T-cell (primary cell): ENCODE measurements at regions not wholly inside any gene's neighbourhood (a gene's known extent, or its start where the extent isn't known, plus 50 kb on each side); places are given as distances from the start of the nearest gene placed in this dataset.

Experiments used
- ATAC-seq, 4 experiments: fragments of 200-7000 bp in 3 of 4; fragments of 150-1000 bp in 1 of 4; cut with Tn5 transposase; replicated peaks in 1 of 4; 1 replicate in 3 of 4; 2 replicates in 1 of 4; pipeline ENCODE4 v1.10.0; 2021; ENCODE audit warnings: moderate library complexity in 3 of 4, mild to moderate bottlenecking in 2 of 4, moderate number of reproducible peaks in 1 of 4
- CTCF ChIA-PET, 2 donors: fragments of 300-600 bp; sonication (Branson Sonifier 250); formaldehyde crosslinking; loops; one replicate each; lab custom pipeline; 2022; ENCODE audit warnings: antibody characterized with exemption in 2 of 2; lab: Charles Lee
- POLR2A ChIA-PET, 2 donors: fragments of 300-600 bp; sonication (Branson Sonifier 250); formaldehyde crosslinking; loops; one replicate each; lab custom pipeline; 2022; ENCODE audit warnings: antibody characterized with exemption in 2 of 2; lab: Charles Lee
- DNase-seq, 35 experiments: peaks; one replicate each; pipeline versions ENCODE4 v3.0.0 to v3.0.0-alpha.2; 2013 to 2023
- H3K27ac ChIP-seq: one replicate; pipeline ENCODE4 v1.5.1; 2013; ENCODE audit warnings: low read length
- H3K27me3 ChIP-seq, 2 experiments: replicated peaks in 1 of 2; 1 replicate in 1 of 2; 2 replicates in 1 of 2; pipeline versions ENCODE4 v1.6.1 to v1.7.0; 2013; ENCODE audit warnings: low read length in 1 of 2, mixed read lengths in 1 of 2; ENCODE audit not compliant: control insufficient read depth in 2 of 2, insufficient read depth in 2 of 2; ENCODE audit errors: extremely low read depth in 1 of 2
- H3K36me3 ChIP-seq, 2 donors: 1 replicate in 1 of 2; 2 replicates in 1 of 2; pipeline versions ENCODE4 v1.6.1 to v1.7.0; 2013; ENCODE audit warnings: low read length in 1 of 2; ENCODE audit not compliant: control insufficient read depth in 2 of 2, insufficient read depth in 1 of 2; ENCODE audit errors: extremely low read depth in 1 of 2
- H3K4me1 ChIP-seq, 2 experiments: 1 replicate in 1 of 2; 2 replicates in 1 of 2; pipeline versions ENCODE4 v1.6.1 to v1.7.0; 2013; ENCODE audit warnings: low read length in 2 of 2, mixed read lengths in 1 of 2; ENCODE audit not compliant: insufficient read depth in 2 of 2, control insufficient read depth in 1 of 2; ENCODE audit errors: extremely low read depth in 1 of 2
- H3K4me3 ChIP-seq, 2 donors: 1 replicate in 1 of 2; 2 replicates in 1 of 2; pipeline versions ENCODE4 v1.5.1 to v1.7.0; 2013; ENCODE audit warnings: mild to moderate bottlenecking in 2 of 2, low read length in 1 of 2, moderate library complexity in 1 of 2; ENCODE audit not compliant: control insufficient read depth in 1 of 2; ENCODE audit errors: extremely low read depth in 1 of 2
- H3K9me3 ChIP-seq: 2 replicates; pipeline ENCODE4 v1.7.0; 2013
- H3K27ac Mint-ChIP-seq, 2 donors: one replicate each; pipeline ENCODE4 v1.8.0; 2020 to 2021; ENCODE audit warnings: mild to moderate bottlenecking in 2 of 2, mixed read lengths in 2 of 2
- H3K27me3 Mint-ChIP-seq, 2 donors: one replicate each; pipeline ENCODE4 v1.8.0; 2021 to 2022; ENCODE audit warnings: mixed read lengths in 2 of 2
- H3K36me3 Mint-ChIP-seq: one replicate; pipeline ENCODE4 v1.8.0; 2021; ENCODE audit warnings: mixed read lengths
- H3K4me1 Mint-ChIP-seq, 3 donors: one replicate each; pipeline ENCODE4 v1.8.0; 2020 to 2022; ENCODE audit warnings: mixed read lengths in 3 of 3, mild to moderate bottlenecking in 1 of 3
- H3K4me3 Mint-ChIP-seq, 3 donors: one replicate each; pipeline ENCODE4 v1.8.0; 2020 to 2022; ENCODE audit warnings: mild to moderate bottlenecking in 3 of 3, mixed read lengths in 3 of 3, moderate library complexity in 3 of 3
- H3K9me3 Mint-ChIP-seq, 3 donors: one replicate each; pipeline ENCODE4 v1.8.0; 2020 to 2022; ENCODE audit warnings: mixed read lengths in 3 of 3
- WGBS: methylation state at CpG from one replicate; pipeline ENCODE4 v1.1.5; 2013; ENCODE audit warnings: missing lambda C conversion rate; ENCODE audit not compliant: insufficient coverage; 5-methylcytosine and 5-hydroxymethylcytosine counted together

- Mint-ChIP-seq H3K4me1 (peaks cover 9 to 14% (median 13%) of the 10 kb centered on the region in 3 donors), H3K27ac (no peak overlapping the region), H3K9me3 (no peaks in the 10 kb centered on the region), H3K36me3 (peaks cover 8% of the 10 kb centered on the region), H3K27me3 (peaks cover 0 to 13% of the 10 kb centered on the region in 2 donors), H3K4me3 (no peak overlapping the region)
- ATAC-seq (no peak), DNase-seq (no peak)
- no peaks in the 10 kb centered on the region for H3K27me3 ChIP-seq
- no peak overlapping the region for H3K27ac ChIP-seq
- ChIA-PET POLR2A (no interaction called here), CTCF (no interaction called here)
- H3K9me3 ChIP-seq, result no peaks in the 10 kb centered on the region
- WGBS, result 14% methylated on average over 1 of the region's 3 CpGs
- H3K4me3 ChIP-seq, result no peak overlapping the region
- peaks cover 2% of the 10 kb centered on the region in 2 experiments for H3K4me1 ChIP-seq
- no peaks in the 10 kb centered on the region for H3K36me3 ChIP-seq
Observed at GRCh38 chr9:79824265-79824664, 252.5 kb downstream of the TLE4 start.

GRCh38 chr9:79817438-79818004 is 245.8 kb downstream of the TLE4 start:
- Histone ChIP-seq H3K36me3 (no peaks in the 10 kb centered on the region), H3K27me3 (no peaks in the 10 kb centered on the region), H3K27ac (no peak overlapping the region), H3K9me3 (no peaks in the 10 kb centered on the region), H3K4me3 (no peak overlapping the region), H3K4me1 (peaks cover 0 to 7% of the 10 kb centered on the region in 2 experiments)
- ATAC-seq (no peak), DNase-seq (no peak)
- Mint-ChIP-seq H3K4me3 (no peak overlapping the region), H3K27ac (no peak overlapping the region), H3K9me3 (no peaks in the 10 kb centered on the region), H3K27me3 (peaks cover 0 to 5% of the 10 kb centered on the region in 2 donors), H3K36me3 (peaks cover 5% of the 10 kb centered on the region), H3K4me1 (peaks cover 13 to 16% (median 15%) of the 10 kb centered on the region in 3 donors)
- 30% methylated on average over 2 of the region's 6 CpGs for WGBS
- ChIA-PET POLR2A (no interaction called here), CTCF (interaction anchor here in 1 of 2 donors (0.7 kb wide), 1 partner anchor 72 kb away, joined by 3 read pairs; no protein-coding TSS in a partner anchor)

- no CpG with 5 or more reads among the region's 1 CpG for WGBS
- no peaks in the 10 kb centered on the region for H3K27me3 ChIP-seq
- POLR2A ChIA-PET, result no interaction called here
- Mint-ChIP-seq H3K4me3 (peak overlapping the region; percentile 61 to 79 (median 70)), H3K36me3 (no peaks in the 10 kb centered on the region), H3K9me3 (no peaks in the 10 kb centered on the region), H3K27me3 (no peaks in the 10 kb centered on the region), H3K4me1 (peaks cover 26 to 31% (median 31%) of the 10 kb centered on the region in 3 donors), H3K27ac (no peak overlapping the region)
- no peak overlapping the region for H3K4me3 ChIP-seq
- H3K4me1 ChIP-seq, result peaks cover 5 to 14% of the 10 kb centered on the region in 2 experiments
- H3K36me3 ChIP-seq, result no peaks in the 10 kb centered on the region
- H3K27ac ChIP-seq, result no peak overlapping the region
- H3K9me3 ChIP-seq, result no peaks in the 10 kb centered on the region
- CTCF ChIA-PET, result no interaction called here
- no peak for ATAC-seq
- DNase-seq, result no peak
Observed at GRCh38 chr9:79813258-79813638, 241.5 kb downstream of the TLE4 start.

- H3K4me1 ChIP-seq, result peaks cover 5 to 14% of the 10 kb centered on the region in 2 experiments
- Mint-ChIP-seq H3K4me1 (peaks cover 26 to 31% (median 30%) of the 10 kb centered on the region in 3 donors), H3K27ac (peak overlapping the region; percentile 59 to 68), H3K27me3 (no peaks in the 10 kb centered on the region), H3K4me3 (peak overlapping the region; percentile 61 to 79 (median 70)), H3K9me3 (no peaks in the 10 kb centered on the region), H3K36me3 (no peaks in the 10 kb centered on the region)
- no peaks in the 10 kb centered on the region for H3K9me3 ChIP-seq
- WGBS, result 0% methylated on average over 1 of the region's 8 CpGs
- H3K27ac ChIP-seq, result no peak overlapping the region
- peak in 3 of 4 experiments; percentile 40 to 61 (median 57) for ATAC-seq
- H3K4me3 ChIP-seq, result peak overlapping the region in 1 of 2 donors; percentile 18
- ChIA-PET CTCF (no interaction called here), POLR2A (interaction anchor here (0.6 to 0.7 kb wide), 3 partner anchors 206 to 1839 kb away, joined by 3 to 4 read pairs (median 3); no protein-coding TSS in a partner anchor)
- peak in 1 of 35 experiments; percentile 14 for DNase-seq
- H3K27me3 ChIP-seq, result no peaks in the 10 kb centered on the region
- H3K36me3 ChIP-seq, result no peaks in the 10 kb centered on the region
Observed at GRCh38 chr9:79812507-79813257, 240.9 kb downstream of the TLE4 start.

- ChIA-PET CTCF (no interaction called here), POLR2A (interaction anchor here (0.6 to 0.7 kb wide), 3 partner anchors 206 to 1838 kb away, joined by 3 to 4 read pairs (median 3); no protein-coding TSS in a partner anchor)
- no peaks in the 10 kb centered on the region for H3K27me3 ChIP-seq
- DNase-seq (no peak), ATAC-seq (no peak)
- peak overlapping the region in 1 of 2 donors; percentile 59 for H3K27ac Mint-ChIP-seq
- H3K4me3 Mint-ChIP-seq, result peak overlapping the region; percentile 61 to 79 (median 70)
- no peaks in the 10 kb centered on the region for H3K9me3 Mint-ChIP-seq
- H3K4me3 ChIP-seq, result no peak overlapping the region
- no peaks in the 10 kb centered on the region for H3K27me3 Mint-ChIP-seq
- no peak overlapping the region for H3K27ac ChIP-seq
- H3K4me1 Mint-ChIP-seq, result peaks cover 30 to 31% (median 31%) of the 10 kb centered on the region in 3 donors
- H3K36me3 Mint-ChIP-seq, result no peaks in the 10 kb centered on the region
- H3K4me1 ChIP-seq, result peaks cover 5 to 14% of the 10 kb centered on the region in 2 experiments
- WGBS, result no CpG with 5 or more reads among the region's 3 CpGs
- H3K36me3 ChIP-seq, result no peaks in the 10 kb centered on the region
- H3K9me3 ChIP-seq, result no peaks in the 10 kb centered on the region
Observed at GRCh38 chr9:79812099-79812498, 240.3 kb downstream of the TLE4 start.

- CTCF ChIA-PET, result no interaction called here
- Histone ChIP-seq H3K36me3 (no peaks in the 10 kb centered on the region), H3K27ac (no peak overlapping the region), H3K4me3 (no peak overlapping the region), H3K9me3 (no peaks in the 10 kb centered on the region), H3K27me3 (no peaks in the 10 kb centered on the region), H3K4me1 (peaks cover 5 to 14% of the 10 kb centered on the region in 2 experiments)
- ATAC-seq (no peak), DNase-seq (no peak)
- WGBS, result no CpG with 5 or more reads among the region's 1 CpG
- Mint-ChIP-seq H3K36me3 (no peaks in the 10 kb centered on the region), H3K27me3 (no peaks in the 10 kb centered on the region), H3K9me3 (no peaks in the 10 kb centered on the region), H3K4me3 (no peak overlapping the region), H3K4me1 (peaks cover 30 to 31% (median 31%) of the 10 kb centered on the region in 3 donors), H3K27ac (no peak overlapping the region)
- POLR2A ChIA-PET, result no interaction called here
Observed at GRCh38 chr9:79809931-79810330, 238.2 kb downstream of the TLE4 start.
